HS-27A (cell line): ENCODE measurements at regions not wholly inside any gene's neighbourhood (a gene's known extent, or its start where the extent isn't known, plus 50 kb on each side); places are given as distances from the start of the nearest gene placed in this dataset.

ENCODE experiments used
- DNase-seq: peaks from one replicate; pipeline ENCODE4 v3.0.0-alpha.2; 2012; ENCODE audit warnings: low read depth, missing footprints

- no peak for DNase-seq
Observed at GRCh38 chr5:54717459-54717858, 199.9 kb downstream of the SNX18 start.

- no peak for DNase-seq
Observed at GRCh38 chr5:54713923-54714581, 196.5 kb downstream of the SNX18 start.

GRCh38 chr5:54709096-54709495, 191.5 kb downstream of the SNX18 start:
- DNase-seq = no peak

- DNase-seq = no peak
Observed at GRCh38 chr5:54707841-54708240, 190.3 kb downstream of the SNX18 start.

- DNase-seq = no peak
Observed at GRCh38 chr5:54705994-54706653, 188.6 kb downstream of the SNX18 start.

- no peak for DNase-seq
Observed at GRCh38 chr5:54704825-54705224, 187.3 kb downstream of the SNX18 start.

- no peak for DNase-seq
Observed at GRCh38 chr5:54704333-54704732, 186.8 kb downstream of the SNX18 start.

GRCh38 chr5:54703565-54704255, 186.2 kb downstream of the SNX18 start:
- DNase-seq = no peak

- no peak for DNase-seq
Observed at GRCh38 chr5:54703133-54703532, 185.6 kb downstream of the SNX18 start.

GRCh38 chr5:54702470-54702869, 184.9 kb downstream of the SNX18 start:
- DNase-seq = no peak

GRCh38 chr5:54700986-54701578, 183.5 kb downstream of the SNX18 start:
- peak; percentile 77 for DNase-seq

GRCh38 chr5:54696931-54697330, 179.4 kb downstream of the SNX18 start:
- no peak for DNase-seq

- no peak for DNase-seq
Observed at GRCh38 chr5:54696346-54696745, 178.8 kb downstream of the SNX18 start.

- no peak for DNase-seq
Observed at GRCh38 chr5:54695198-54695966, 177.8 kb downstream of the SNX18 start.

GRCh38 chr5:54693936-54694657, 176.5 kb downstream of the SNX18 start:
- DNase-seq = no peak

- DNase-seq = no peak
Observed at GRCh38 chr5:54692631-54693030, 175.1 kb downstream of the SNX18 start.

GRCh38 chr5:54691656-54692055, 174.1 kb downstream of the SNX18 start:
- DNase-seq = no peak

GRCh38 chr5:54689411-54690251, 172.1 kb downstream of the SNX18 start:
- DNase-seq = no peak

GRCh38 chr5:54680998-54681397, 163.4 kb downstream of the SNX18 start:
- DNase-seq = no peak

- no peak for DNase-seq
Observed at GRCh38 chr5:54679686-54680085, 162.1 kb downstream of the SNX18 start.

- no peak for DNase-seq
Observed at GRCh38 chr5:54678737-54679136, 161.2 kb downstream of the SNX18 start.
